A673 (cell line): ENCODE measurements at regions not wholly inside any gene's neighbourhood (a gene's known extent, or its start where the extent isn't known, plus 50 kb on each side); places are given as distances from the start of the nearest gene placed in this dataset.

ENCODE experiments used
- EZH2 ChIP-seq: fragments of 200-600 bp; sonication (generic); IDR thresholded peaks from 2 replicates; pipeline ENCODE4 v1.6.1; 2017; ENCODE audit warnings: borderline replicate concordance, low read depth, mild to moderate bottlenecking, mixed read lengths, antibody characterized with exemption, low read length; ENCODE audit not compliant: poor library complexity, severe bottlenecking
- TF ChIP-seq, protein P1 (sequence below): fragments of 300-800, 200-600 bp; sonication (generic); conservative IDR thresholded peaks from 2 replicates; pipeline ENCODE4 v1.5.1; 2017; ENCODE audit warnings: low read depth, mild to moderate bottlenecking, antibody characterized with exemption, low read length, moderate library complexity, mixed read lengths

GRCh38 chr6:168834801-168835200, 393.8 kb downstream of the SMOC2 start:
- TF ChIP-seq, protein P1, sequence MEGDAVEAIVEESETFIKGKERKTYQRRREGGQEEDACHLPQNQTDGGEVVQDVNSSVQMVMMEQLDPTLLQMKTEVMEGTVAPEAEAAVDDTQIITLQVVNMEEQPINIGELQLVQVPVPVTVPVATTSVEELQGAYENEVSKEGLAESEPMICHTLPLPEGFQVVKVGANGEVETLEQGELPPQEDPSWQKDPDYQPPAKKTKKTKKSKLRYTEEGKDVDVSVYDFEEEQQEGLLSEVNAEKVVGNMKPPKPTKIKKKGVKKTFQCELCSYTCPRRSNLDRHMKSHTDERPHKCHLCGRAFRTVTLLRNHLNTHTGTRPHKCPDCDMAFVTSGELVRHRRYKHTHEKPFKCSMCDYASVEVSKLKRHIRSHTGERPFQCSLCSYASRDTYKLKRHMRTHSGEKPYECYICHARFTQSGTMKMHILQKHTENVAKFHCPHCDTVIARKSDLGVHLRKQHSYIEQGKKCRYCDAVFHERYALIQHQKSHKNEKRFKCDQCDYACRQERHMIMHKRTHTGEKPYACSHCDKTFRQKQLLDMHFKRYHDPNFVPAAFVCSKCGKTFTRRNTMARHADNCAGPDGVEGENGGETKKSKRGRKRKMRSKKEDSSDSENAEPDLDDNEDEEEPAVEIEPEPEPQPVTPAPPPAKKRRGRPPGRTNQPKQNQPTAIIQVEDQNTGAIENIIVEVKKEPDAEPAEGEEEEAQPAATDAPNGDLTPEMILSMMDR = no peak
- TF ChIP-seq EZH2 = no peak
